ENCODE measurements at regions not wholly inside any gene's neighbourhood (a gene's known extent, or its start where the extent isn't known, plus 50 kb on each side); places are given as distances from the start of the nearest gene placed in this dataset.
"Not testable (repeated sequence)": the region's sequence is repeated elsewhere in the genome, so short reads cannot be mapped to it uniquely, and the experiment has no call there.

- DNase-seq (ENCODE audit: low read depth), result no peak
Measured at GRCh38 chr4:31187979-31188378, 467.8 kb downstream of the PCDH7 start.

- DNase-seq (ENCODE audit: low read depth), result no peak
Measured at GRCh38 chr4:31189938-31190337, 469.8 kb downstream of the PCDH7 start.

- no peak for DNase-seq (ENCODE audit: low read depth)
Measured at GRCh38 chr4:31190671-31191070, 470.5 kb downstream of the PCDH7 start.

GRCh38 chr4:31192341-31192740, 472.2 kb downstream of the PCDH7 start:
- DNase-seq (ENCODE audit: low read depth), result no peak

GRCh38 chr4:31193521-31193920, 473.4 kb downstream of the PCDH7 start:
- DNase-seq (ENCODE audit: low read depth), result no peak

- DNase-seq (ENCODE audit: low read depth), result no peak
Measured at GRCh38 chr4:31194823-31195222, 474.7 kb downstream of the PCDH7 start.

- DNase-seq (ENCODE audit: low read depth), result no peak
Measured at GRCh38 chr4:31199644-31200043, 479.5 kb downstream of the PCDH7 start.

GRCh38 chr4:31202054-31202453, 481.9 kb downstream of the PCDH7 start:
- not testable (repeated sequence) for DNase-seq (ENCODE audit: low read depth)

GRCh38 chr4:31204874-31205273, 484.7 kb downstream of the PCDH7 start:
- no peak for DNase-seq (ENCODE audit: low read depth)

- DNase-seq (ENCODE audit: low read depth), result no peak
Measured at GRCh38 chr4:31220921-31221320, 500.8 kb downstream of the PCDH7 start.

GRCh38 chr4:31228068-31228467, 507.9 kb downstream of the PCDH7 start:
- no peak for DNase-seq (ENCODE audit: low read depth)

- DNase-seq (ENCODE audit: low read depth), result no peak
Measured at GRCh38 chr4:31230594-31230993, 510.4 kb downstream of the PCDH7 start.

GRCh38 chr4:31234494-31234893, 514.3 kb downstream of the PCDH7 start:
- DNase-seq (ENCODE audit: low read depth), result no peak

- no peak for DNase-seq (ENCODE audit: low read depth)
Measured at GRCh38 chr4:31234901-31235300, 514.7 kb downstream of the PCDH7 start.

GRCh38 chr4:31236020-31236638, 516.0 kb downstream of the PCDH7 start:
- DNase-seq (ENCODE audit: low read depth), result no peak

GRCh38 chr4:31236639-31237173, 516.5 kb downstream of the PCDH7 start:
- no peak for DNase-seq (ENCODE audit: low read depth)

- no peak for DNase-seq (ENCODE audit: low read depth)
Measured at GRCh38 chr4:31237233-31237632, 517.1 kb downstream of the PCDH7 start.

- DNase-seq (ENCODE audit: low read depth), result no peak
Measured at GRCh38 chr4:31239886-31240285, 519.7 kb downstream of the PCDH7 start.

- DNase-seq (ENCODE audit: low read depth), result no peak
Measured at GRCh38 chr4:31241504-31242106, 521.4 kb downstream of the PCDH7 start.

- DNase-seq (ENCODE audit: low read depth), result no peak
Measured at GRCh38 chr4:31246856-31247255, 526.7 kb downstream of the PCDH7 start.

GRCh38 chr4:31259119-31259518, 539.0 kb downstream of the PCDH7 start:
- DNase-seq (ENCODE audit: low read depth), result no peak

GRCh38 chr4:31261632-31262031, 541.5 kb downstream of the PCDH7 start:
- DNase-seq (ENCODE audit: low read depth), result no peak

GRCh38 chr4:31266094-31266493, 545.9 kb downstream of the PCDH7 start:
- not testable (repeated sequence) for DNase-seq (ENCODE audit: low read depth)

Measured in renal cortical epithelial cell (primary cell).